C1 segment of cervical spinal cord (tissue), 14 donors: ENCODE measurements at regions not wholly inside any gene's neighbourhood (a gene's known extent, or its start where the extent isn't known, plus 50 kb on each side); places are given as distances from the start of the nearest gene placed in this dataset.

Source experiments
- DNase-seq, 14 donors: peaks; one replicate each; lab custom pipeline; 2025; lab: John Stamatoyannopoulos, UW

DNA sequence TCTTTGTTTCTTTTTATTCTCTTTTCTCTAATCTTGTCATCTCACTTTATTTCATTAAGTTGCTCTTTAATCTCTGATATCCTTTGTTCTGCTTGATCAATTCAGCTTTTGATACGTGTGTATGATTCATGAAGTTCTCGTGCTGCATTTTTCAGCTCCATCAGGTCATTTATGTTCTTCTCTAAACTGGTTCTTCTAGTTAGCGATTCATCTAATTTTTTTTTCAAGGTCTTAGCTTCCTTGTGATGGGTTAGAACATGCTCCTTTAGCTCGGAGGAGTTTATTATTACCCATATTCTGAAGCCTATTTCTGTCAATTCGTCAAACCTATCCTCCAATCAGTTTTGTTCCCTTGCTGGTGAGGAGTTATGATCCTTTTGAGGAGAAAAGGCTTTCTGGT is 1045.0 kb upstream of the ADGRL3 start:
- DNase-seq = no peak

DNA sequence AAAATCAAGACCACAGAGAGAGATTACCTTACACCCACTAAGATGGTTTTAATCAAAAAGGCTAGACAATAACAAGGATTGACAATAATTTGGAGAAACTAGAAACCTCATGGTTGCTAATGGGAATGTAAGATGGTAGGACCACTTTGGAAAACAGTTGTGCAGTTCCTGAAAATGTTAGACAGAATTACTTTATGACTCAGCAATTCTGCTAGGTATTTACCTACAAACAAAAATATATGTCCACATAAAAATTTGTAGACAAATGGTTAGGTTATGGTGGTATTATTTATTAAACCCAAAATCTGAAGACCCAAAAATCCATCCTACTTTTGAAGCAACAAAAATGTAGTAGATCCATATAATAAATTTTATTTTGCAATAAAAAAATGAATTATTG is 1027.0 kb upstream of the ADGRL3 start:
- no peak for DNase-seq

DNA sequence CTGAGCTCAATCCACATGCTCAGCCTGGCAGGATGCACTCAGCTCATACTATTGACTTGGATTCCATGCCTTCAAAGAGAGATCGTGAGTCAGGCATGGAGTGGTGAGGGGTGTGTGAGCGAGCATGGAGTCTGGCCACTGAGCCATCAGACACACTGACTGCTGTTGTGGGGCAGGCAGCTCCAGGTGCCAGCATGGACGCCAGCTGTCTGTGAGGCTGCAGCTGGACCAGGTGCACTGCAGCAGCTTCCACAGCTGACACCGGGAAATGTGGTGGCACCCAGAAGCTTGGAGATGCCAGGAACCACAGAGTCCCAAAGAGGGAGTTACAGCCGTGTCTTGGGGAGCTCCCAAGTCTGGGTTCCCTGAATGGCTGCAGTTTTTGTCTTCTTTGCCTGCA is 1026.4 kb upstream of the ADGRL3 start:
- no peak for DNase-seq

DNA sequence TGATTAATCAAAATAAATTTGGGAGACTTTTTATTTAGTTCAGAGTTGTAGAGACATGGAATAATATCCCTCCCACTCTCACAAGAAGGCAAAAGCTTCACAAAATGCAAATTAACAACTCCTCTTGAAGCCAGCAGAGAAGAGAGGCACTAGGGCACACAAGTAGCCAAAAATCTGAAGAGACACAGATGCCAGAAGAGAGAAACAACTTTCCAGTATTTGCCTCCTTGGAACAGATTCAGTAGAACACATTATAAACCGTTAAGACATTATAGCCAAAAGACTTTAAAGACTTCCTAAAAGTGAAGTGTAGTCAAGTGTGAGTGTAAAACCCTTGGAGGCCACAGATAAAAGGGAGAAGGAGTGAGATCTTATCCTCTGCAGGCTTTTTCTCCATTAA is 1024.9 kb upstream of the ADGRL3 start:
- DNase-seq = no peak

DNA sequence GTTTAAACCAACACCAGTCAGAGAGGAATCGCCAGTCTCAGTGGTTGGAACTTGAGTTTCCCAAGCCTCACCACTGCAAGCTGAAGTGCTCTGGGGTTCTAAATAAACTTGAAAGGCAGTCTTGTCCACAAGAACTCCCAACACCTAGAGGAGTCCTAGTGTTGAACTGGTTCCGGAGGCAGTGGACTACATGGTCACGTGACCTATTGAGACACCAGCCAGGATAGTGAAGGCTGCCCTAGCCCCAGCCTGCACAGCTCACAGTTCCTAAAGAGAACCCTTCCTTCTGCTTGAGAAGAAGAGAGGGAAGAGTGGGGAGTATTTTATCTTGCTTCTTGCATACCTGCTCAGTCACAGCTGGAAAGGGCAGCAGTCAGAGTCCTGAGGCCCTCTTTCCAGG is 1012.7 kb upstream of the ADGRL3 start:
- DNase-seq = no peak

DNA sequence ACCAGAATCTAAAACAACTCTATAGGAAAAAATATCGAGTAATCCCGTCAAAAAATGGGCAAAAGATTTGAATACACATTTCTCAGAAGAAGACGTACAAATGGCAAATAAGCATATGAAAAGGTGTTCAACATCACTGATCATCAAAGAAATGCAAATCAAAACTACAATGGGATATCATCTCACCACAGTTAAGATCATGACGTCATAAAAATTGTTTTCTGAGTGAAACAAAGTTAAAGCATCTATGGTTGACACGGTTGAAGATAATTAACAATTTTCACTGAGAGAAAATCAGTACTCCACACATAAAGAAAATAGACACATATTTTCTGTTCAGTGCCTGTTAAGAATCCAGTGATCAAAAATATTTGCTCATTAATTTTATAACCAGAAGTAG is 1010.8 kb upstream of the ADGRL3 start:
- no peak for DNase-seq

DNA sequence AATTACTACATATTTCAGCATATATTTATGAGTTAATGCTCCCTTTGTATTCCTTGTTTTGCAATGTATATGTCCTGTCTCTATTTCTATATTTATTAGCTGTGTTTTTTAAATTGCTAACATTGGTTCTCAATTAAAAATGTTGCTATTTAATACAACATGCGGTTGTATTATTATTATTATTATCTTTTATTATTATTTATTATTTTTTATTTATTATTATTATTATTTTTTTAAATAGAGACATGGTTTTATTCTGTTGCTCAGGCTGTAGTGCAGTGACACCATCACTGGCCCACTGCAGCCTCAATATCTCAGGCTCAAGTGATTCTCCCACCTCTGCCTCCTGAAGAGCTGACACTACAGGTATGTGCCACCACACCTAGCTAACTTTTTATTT is 1005.9 kb upstream of the ADGRL3 start:
- DNase-seq = no peak

DNA sequence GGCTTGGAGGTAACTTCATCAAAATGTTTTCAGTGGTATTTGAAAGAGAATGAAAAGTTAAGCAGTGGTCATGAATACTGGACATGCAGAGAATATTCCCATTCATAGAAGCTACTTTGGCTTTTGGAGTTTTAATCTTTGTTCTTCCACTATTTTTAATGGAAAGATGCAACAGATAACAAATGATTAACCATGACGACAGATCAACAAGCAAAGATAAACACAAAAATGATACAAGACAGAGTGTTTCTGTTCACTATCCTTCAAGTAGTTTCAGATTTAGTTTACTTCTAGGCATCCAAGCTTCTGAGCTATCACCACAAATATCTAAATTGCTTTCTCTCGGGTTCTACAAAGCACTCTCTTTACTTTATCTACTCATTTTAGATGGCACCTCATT is 1004.9 kb upstream of the ADGRL3 start:
- no peak for DNase-seq

DNA sequence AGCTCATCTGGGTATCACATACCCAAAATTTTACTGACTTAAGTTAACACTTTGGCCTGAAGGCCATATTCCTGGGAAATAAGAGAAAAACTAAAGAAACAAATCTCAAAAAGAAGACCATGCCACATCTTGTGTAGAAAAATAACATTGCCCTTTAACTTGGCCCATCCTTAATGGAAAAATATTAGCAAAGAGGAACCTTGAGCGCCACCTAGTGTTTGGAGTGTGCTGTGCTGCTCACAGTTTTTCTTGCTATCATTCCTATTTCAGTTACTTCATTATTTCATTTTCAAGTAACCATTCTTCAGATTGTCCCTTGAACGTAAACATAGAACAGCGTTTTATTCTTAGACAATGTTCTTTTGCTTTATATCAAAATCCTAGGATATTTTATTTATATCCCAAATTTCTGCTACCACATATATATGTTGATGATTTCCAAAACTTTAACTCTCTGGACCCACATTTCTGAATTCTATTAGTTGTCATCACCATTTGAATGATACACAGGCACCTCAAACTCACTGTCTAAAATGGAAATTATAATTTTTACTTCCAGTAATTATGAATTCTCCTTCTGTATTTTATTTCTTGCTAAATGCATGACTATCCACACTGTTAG is 999.0 kb upstream of the ADGRL3 start:
- DNase-seq = peak in 8 of 14 donors; percentile 0 to 45 (median 5)

DNA sequence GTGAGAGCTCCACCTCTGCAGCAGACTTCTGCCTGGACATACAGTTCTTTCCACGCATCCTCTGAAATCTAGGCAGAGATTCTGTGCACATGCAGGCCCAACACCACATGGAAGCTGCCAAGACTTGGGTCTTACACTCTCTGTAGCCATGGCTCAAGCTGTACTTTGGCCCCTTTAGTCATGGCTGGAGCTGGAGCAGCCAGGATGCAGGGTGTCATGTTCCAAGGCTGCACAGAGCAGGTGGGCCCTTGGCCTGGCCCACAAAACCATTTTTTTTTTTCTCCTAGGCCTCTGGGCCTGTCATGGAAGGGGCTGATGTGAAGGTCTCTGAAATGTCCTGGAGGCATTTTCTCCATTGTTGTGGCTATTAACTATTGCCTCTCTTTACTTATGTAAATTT is 990.5 kb upstream of the ADGRL3 start:
- DNase-seq = no peak

DNA sequence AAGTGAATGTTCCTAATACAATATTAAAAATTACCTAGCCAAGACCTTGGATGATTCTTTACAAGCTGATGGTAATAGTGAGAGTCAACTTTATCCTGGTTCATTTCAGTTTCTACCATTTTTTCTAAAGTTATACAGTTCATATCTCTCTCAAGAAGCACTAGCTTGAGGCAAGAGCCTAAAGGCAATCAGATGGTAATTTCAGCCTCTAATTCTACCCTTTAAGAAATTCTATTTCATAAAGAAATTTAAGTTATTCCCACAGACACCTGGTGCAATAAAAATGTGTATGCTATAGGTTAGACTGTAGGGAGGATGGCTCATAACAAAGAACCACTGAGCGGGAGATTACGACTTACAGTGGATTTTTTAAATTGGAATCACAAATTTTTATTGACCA is 984.2 kb upstream of the ADGRL3 start:
- no peak for DNase-seq

DNA sequence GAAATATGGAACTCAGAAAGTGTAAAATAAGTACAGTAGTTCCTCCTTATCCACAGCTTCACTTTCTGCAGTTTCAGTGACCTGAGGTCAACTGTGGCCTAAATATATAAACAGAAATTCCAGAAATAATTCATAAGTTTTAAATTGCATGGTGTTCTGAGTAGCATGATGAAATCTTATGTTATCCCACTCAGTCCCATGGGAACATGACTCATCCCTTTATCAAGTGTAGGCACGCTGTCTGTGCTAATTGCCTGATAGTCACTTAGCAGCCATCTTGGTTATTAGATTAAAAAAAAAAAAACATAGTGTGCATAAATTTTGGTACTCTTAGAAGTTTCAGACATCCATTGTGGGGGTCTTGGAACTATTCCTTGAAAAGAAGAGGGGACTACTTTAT is 983.4 kb upstream of the ADGRL3 start:
- DNase-seq = no peak

DNA sequence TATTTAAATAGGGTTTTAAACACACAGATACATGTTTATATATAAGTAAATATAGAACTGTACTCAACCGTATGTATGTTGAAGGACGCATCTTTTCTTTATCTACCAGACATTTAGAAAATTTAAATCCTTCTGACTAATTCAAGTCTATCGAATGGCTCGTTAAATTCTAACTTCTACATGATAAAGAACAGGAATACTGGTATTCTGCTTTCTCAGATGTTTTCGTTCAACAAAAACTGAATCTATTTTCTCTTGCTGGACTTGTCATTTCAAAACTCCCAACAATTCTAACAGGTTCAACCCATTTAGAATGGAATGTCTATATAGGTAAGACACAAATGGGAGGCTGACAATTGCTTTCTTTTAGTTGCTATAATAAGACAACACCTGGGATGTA is 978.3 kb upstream of the ADGRL3 start:
- no peak for DNase-seq

DNA sequence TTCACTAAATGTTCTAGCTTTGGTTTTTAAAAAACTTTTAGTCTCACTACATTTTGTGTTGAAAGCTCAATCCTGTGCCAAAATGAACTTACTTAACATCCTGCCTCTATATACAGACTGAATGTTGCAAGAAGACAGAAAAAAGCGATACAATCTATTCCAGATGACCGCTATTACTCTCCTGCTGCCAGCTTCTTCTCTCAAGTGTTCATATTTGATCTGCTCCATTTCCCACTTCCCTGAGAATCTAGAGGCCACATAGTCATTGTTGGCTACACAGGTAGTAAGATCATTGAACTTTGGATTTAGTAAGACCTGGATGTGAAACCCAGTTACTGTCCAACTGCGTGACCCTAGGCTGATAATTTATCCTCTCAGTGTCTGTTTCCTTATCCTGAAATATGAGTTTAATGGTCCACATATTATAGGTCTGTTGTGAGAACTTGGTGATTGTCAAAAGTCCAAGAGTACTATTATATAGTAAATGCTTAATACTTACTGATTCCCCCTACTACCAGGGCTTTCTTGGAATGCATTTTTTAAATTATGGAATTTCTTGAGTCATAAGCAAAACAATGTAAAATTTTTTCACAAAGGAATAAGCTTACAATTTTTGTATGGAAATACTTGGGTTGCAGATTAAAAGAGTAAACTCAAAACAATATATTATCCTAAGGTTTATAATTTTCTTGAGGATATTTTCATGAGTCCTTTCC is 976.8 kb upstream of the ADGRL3 start:
- no peak for DNase-seq

DNA sequence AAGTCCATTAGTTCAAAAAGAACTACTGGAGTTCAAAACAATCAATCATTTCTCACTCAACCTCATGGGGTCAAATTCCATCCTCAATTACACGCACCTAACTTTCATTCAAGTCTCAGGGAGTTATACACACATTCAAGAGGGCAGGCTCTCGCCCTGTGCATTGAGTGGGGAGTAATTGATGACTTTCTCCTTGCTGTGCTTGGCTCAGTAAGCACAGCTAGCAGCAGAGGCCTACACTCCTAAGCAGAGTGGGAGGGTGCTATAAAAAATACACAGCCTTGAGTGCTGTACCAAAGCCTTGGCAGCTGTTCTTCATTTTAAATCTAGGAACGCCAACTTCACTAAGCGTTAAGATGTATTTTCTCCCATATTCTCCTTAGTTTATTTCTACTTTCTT is 958.3 kb upstream of the ADGRL3 start:
- DNase-seq = no peak

DNA sequence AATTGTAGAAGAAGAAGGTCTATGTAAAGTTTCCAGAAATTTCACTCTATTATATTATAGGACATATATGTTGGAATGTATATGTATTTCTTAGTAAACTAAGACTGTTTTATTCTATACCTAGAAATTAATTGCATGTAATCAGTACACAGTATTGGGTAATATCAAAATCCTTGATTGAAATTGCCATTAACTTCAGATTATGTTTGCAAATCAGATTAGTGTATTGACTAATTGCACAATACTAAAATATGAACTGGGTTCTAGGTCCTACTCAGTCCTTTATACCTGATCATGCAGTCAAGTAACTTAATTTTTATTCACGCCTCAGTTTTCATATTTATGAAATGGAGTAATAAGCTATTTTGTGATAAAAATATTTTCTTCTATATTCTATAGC is 950.3 kb upstream of the ADGRL3 start:
- no peak for DNase-seq

DNA sequence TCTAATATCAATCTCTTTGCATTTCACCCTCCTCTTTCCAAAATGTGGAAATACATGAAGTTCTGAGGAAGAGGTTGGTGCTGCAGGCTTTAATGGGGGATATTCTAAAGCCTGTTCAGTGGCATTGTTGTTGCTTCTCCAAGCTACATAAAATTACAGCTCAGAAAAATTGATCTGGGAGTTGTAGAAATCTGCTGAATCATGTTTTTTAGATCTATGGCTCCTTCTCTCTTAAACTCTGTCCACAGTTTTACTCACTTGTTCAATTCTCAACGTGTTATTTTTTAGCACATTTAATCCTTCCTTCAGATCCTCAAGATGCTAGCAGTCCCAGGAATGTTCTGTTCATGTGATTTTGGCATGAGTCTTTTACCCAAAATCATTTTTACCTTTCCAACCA is 949.5 kb upstream of the ADGRL3 start:
- DNase-seq = no peak

DNA sequence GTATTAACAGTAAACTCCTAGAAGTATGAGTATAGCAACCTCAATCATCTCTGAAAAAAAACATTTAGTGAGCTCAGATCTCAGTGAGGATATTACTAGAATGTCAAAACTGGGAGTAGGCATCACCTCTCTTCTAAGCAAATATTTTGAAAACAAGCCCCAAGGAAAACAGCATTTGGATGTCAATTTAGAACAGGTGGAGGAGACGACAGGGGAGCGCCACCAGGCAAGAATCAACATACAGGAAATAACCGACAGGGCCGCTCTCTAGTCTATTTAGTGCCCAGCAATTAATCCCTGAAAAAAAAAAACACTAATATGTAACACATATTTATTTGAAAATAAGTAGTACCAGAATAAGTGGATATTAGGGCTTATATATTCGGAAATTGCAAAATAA is 940.3 kb upstream of the ADGRL3 start:
- DNase-seq = peak in 1 of 14 donors; percentile 4

DNA sequence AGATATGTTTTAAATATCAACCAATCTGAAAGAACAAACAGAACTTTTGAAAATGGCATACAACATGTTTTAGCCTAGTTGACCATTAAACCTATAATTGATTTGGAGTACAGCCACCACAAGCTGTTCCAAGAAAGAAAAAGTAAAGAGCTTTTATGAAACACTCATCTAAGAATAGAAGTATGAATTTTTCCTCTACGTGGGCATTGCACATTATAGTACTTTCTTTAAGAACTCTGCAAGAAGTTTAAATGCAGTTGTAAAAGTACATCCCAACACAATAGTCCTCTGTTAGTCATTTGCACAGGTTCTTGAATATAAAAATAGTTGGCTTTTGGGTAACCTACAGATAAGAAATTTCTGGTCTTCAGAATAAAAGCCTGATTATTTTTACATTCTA is 933.6 kb upstream of the ADGRL3 start:
- no peak for DNase-seq

DNA sequence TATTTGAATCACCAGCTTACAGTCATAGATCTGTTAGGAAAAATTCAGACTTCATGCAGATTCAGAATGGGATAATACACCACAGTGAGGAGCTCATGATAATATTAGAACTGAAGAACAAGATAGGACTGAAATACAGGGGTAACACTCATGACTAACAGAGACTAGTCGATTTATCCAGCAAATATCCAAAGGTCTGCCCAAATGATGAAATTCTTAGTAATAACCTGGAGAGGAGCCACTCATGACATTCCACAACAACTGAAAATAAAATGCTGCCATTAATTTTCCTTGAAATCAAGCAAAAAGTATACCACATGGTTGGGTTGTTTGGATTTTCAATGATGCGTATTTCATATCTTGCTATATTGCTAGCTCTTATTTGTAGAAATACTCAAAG is 903.7 kb upstream of the ADGRL3 start:
- DNase-seq = no peak

DNA sequence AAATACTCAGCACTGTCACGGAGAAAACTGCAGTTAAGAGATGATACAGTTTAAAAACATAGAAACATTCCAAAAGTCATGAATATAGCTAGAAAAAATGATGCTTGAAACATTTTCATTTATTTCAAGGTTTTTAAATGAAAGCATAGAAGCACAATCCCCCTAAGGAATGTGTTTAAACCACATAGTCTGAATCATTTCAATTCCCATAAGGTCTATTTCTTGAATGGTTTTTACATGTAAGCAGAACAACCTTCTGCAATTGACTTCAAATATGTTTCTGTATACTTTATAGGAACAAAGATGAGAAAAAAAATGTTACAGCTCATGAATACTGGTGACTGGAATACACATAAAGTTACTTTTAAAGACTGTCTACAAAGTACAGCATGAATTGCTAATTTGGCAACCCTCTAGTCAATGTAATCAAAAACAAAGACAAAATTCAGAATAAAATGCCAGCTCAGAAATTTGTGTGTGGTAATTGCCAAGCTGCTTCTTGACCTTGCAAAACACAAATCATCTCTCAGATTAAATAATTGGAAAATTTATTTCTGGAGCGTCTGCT is 886.4 kb upstream of the ADGRL3 start:
- DNase-seq = no peak

DNA sequence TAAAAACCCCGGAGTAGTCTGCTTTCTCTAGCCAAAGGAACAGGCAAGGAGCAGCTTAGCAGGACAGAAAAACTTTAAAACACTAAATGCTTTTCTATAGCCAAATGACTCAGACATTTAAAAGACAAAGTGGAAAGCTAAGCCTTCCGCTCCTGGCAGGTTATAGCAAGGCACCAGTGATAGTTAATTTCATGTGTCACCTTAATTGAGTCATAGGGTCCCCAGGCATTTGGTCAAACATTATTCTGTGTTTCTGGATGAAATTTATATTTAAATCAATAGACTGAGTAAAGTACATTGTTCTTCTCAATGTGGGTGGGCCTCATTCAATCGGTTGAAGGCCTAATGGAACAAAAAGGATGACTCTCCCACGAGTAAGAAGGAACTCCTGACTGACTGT is 885.7 kb upstream of the ADGRL3 start:
- DNase-seq = no peak

DNA sequence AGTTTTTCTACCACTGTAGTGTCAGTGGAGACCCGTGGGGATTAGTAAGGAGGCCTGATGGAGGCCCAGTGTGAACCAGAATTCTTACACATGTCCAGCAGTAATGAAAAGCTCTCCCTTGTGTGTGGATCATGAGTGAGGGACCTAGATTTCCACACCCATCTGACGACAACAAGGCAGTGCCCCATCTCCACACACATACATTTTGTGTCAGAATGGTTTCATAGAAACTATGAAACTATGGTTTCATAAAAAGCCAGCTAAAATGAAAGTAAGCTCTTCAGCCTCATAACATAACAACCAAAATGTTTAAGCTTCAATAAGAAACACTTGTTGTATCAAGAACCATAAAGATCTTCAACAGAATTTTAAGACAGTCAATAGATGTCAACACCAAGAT is 884.5 kb upstream of the ADGRL3 start:
- DNase-seq = no peak

DNA sequence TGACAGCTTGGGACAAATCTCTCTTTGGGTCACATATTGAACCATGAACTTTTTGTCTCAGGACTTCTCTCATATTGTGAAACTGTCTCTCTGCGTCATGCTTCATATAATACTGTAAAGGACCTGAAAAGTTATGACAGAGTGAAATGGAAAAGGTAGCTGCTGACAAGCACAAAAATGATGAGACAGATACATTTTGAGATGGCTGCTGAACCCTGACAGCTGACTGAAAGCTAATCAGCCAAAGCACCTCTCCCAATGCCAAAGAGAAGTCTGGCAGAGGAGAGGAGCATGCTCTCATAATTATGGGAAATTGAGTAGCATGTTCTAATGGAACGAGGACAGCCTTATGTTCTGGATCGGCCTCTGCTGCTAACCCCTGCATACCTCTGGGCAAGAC is 873.4 kb upstream of the ADGRL3 start:
- no peak for DNase-seq
